ENCODE measurements at regions not wholly inside any gene's neighbourhood (a gene's known extent, or its start where the extent isn't known, plus 50 kb on each side); places are given as distances from the start of the nearest gene placed in this dataset.

- TF ChIP-seq CTCF (IDR thresholded peaks at IDR 0.05): no peak
- DNase-seq (ENCODE audit: low spot score): no peak
- ATAC-seq (ENCODE audit: low FRiP score): no peak
These were observed 224.8 kb upstream of the JAG1 start for GRCh38 chr20:10898552-10898951.

GRCh38 chr20:10902174-10902573 is 228.4 kb upstream of the JAG1 start:
- ATAC-seq (ENCODE audit: low FRiP score) (no peak), DNase-seq (ENCODE audit: low spot score) (no peak)
- no peak for TF ChIP-seq CTCF (IDR thresholded peaks at IDR 0.05)

- TF ChIP-seq CTCF (IDR thresholded peaks at IDR 0.05): no peak
- no peak for ATAC-seq (ENCODE audit: low FRiP score)
- no peak for DNase-seq (ENCODE audit: low spot score)
These were observed 228.9 kb upstream of the JAG1 start for GRCh38 chr20:10902576-10903282.

- DNase-seq (ENCODE audit: low spot score) (no peak), ATAC-seq (ENCODE audit: low FRiP score) (no peak)
- TF ChIP-seq CTCF (IDR thresholded peaks at IDR 0.05): no peak
These were observed 233.0 kb upstream of the JAG1 start for GRCh38 chr20:10906834-10907233.

GRCh38 chr20:10909803-10910202 is 236.0 kb upstream of the JAG1 start:
- no peak for DNase-seq (ENCODE audit: low spot score)
- ATAC-seq (ENCODE audit: low FRiP score): no peak
- no peak for TF ChIP-seq CTCF (IDR thresholded peaks at IDR 0.05)

GRCh38 chr20:10910535-10911178 is 236.9 kb upstream of the JAG1 start:
- DNase-seq (ENCODE audit: low spot score) (no peak), ATAC-seq (ENCODE audit: low FRiP score) (no peak)
- TF ChIP-seq CTCF (IDR thresholded peaks at IDR 0.05): no peak

- DNase-seq (ENCODE audit: low spot score) (no peak), ATAC-seq (ENCODE audit: low FRiP score) (no peak)
- no peak for TF ChIP-seq CTCF (IDR thresholded peaks at IDR 0.05)
These were observed 237.5 kb upstream of the JAG1 start for GRCh38 chr20:10911298-10911697.

Measured in omental fat pad (tissue), 3 donors.